ENCODE measurements at regions not wholly inside any gene's neighbourhood (a gene's known extent, or its start where the extent isn't known, plus 50 kb on each side); places are given as distances from the start of the nearest gene placed in this dataset.

- TF ChIP-seq, protein P1, sequence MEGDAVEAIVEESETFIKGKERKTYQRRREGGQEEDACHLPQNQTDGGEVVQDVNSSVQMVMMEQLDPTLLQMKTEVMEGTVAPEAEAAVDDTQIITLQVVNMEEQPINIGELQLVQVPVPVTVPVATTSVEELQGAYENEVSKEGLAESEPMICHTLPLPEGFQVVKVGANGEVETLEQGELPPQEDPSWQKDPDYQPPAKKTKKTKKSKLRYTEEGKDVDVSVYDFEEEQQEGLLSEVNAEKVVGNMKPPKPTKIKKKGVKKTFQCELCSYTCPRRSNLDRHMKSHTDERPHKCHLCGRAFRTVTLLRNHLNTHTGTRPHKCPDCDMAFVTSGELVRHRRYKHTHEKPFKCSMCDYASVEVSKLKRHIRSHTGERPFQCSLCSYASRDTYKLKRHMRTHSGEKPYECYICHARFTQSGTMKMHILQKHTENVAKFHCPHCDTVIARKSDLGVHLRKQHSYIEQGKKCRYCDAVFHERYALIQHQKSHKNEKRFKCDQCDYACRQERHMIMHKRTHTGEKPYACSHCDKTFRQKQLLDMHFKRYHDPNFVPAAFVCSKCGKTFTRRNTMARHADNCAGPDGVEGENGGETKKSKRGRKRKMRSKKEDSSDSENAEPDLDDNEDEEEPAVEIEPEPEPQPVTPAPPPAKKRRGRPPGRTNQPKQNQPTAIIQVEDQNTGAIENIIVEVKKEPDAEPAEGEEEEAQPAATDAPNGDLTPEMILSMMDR (IDR thresholded peaks at IDR 0.05), result no peak
- no peak for TF ChIP-seq POLR2A (IDR thresholded peaks at IDR 0.05)
- no peak for TF ChIP-seq POLR2AphosphoS5 (IDR thresholded peaks at IDR 0.05)
- no peak for TF ChIP-seq EP300 (IDR thresholded peaks at IDR 0.05)
These were observed 714.9 kb upstream of the MEF2C start for GRCh38 chr5:89597878-89598277.
